Astrocyte (in vitro differentiated cells and primary cell): ENCODE measurements at regions not wholly inside any gene's neighbourhood (a gene's known extent, or its start where the extent isn't known, plus 50 kb on each side); places are given as distances from the start of the nearest gene placed in this dataset.

Source experiments
- EZH2 ChIP-seq: IDR thresholded peaks from 2 replicates; pipeline ENCODE4 v1.6.1; 2012; ENCODE audit warnings: mild to moderate bottlenecking, low read length, inconsistent platforms; ENCODE audit not compliant: insufficient read depth
- TF ChIP-seq, protein P1 (sequence below): IDR thresholded peaks from 2 replicates; pipeline ENCODE4 v1.5.1; 2011; ENCODE audit warnings: low read depth, mild to moderate bottlenecking, inconsistent platforms, low read length, moderate library complexity; ENCODE audit not compliant: insufficient read depth

DNA sequence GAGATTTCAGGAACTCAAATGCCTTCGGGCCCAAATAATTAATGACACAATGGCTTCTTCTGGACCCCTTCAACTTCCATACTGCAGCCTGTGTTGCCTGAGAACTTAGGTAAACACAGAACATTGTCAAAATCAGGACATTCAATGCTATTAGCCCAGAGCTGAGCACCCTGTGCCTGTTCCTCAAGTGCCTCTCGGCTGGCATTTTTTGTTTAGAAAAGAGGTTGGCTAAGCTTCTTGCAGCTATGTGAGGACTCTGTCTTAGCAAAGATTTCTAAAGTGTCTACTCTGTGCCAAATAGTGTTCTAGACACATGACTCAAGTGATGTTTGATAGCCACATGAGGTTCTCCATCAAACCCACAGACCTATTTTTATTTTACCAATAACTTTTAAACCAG is 289.3 kb upstream of the ARID1B start:
- TF ChIP-seq, protein P1, sequence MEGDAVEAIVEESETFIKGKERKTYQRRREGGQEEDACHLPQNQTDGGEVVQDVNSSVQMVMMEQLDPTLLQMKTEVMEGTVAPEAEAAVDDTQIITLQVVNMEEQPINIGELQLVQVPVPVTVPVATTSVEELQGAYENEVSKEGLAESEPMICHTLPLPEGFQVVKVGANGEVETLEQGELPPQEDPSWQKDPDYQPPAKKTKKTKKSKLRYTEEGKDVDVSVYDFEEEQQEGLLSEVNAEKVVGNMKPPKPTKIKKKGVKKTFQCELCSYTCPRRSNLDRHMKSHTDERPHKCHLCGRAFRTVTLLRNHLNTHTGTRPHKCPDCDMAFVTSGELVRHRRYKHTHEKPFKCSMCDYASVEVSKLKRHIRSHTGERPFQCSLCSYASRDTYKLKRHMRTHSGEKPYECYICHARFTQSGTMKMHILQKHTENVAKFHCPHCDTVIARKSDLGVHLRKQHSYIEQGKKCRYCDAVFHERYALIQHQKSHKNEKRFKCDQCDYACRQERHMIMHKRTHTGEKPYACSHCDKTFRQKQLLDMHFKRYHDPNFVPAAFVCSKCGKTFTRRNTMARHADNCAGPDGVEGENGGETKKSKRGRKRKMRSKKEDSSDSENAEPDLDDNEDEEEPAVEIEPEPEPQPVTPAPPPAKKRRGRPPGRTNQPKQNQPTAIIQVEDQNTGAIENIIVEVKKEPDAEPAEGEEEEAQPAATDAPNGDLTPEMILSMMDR: no peak
- TF ChIP-seq EZH2: no peak
